Gastrocnemius medialis (tissue), 4 donors: ENCODE measurements at regions not wholly inside any gene's neighbourhood (a gene's known extent, or its start where the extent isn't known, plus 50 kb on each side); places are given as distances from the start of the nearest gene placed in this dataset.

ENCODE experiments used
- POLR2A ChIP-seq, 2 donors: fragments of 450-650 bp; IDR thresholded peaks; one replicate each; pipeline ENCODE4 v1.6.1; 2017; ENCODE audit warnings: antibody characterized with exemption in 2 of 2, mild to moderate bottlenecking in 2 of 2, moderate library complexity in 2 of 2
- TF ChIP-seq, protein P1 (sequence below), 5 experiments: fragments of 450-650 bp in 3 of 5; fragments of 200-600 bp in 2 of 5; sonication (generic) in 2 of 5; IDR thresholded peaks in 4 of 5; conservative IDR thresholded peaks in 1 of 5; 1 replicate in 4 of 5; 2 replicates in 1 of 5; pipeline ENCODE4 v1.5.1; 2016 to 2019; ENCODE audit warnings: antibody characterized with exemption in 5 of 5, mild to moderate bottlenecking in 3 of 5, moderate library complexity in 3 of 5

DNA sequence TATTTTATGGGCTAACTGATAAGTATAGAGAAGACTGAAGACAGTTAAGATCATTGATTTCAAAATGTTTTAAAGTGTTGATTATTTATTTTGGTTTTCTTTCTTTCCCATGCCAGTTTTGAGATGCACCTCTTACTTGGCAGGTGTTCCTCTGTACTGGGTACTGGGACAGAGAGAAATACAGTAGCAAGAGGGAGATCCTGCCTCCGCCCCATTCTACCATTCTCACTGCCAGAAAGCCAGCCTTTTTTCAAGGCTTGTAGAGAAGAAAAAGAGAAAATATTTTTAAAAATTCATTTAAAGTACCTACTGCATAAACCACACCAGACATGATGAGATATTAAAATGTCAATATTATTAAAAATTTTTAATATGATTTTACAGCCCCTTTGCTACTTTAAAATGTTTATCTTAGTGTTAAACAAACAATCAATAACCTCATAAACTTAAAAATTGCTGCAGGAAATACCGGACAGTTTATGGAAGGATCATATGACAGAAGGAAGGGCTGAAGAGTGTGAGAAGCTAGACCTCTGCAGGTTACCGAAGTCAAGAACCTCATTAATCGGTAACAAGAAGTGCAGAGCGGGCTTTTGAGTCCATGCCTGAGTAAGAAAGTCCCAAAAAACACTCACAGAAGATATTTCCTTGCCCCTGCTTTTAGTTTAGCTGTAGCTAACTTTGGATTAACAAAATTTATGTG lies 117.8 kb upstream of the ESR1 start:
- TF ChIP-seq, protein P1, sequence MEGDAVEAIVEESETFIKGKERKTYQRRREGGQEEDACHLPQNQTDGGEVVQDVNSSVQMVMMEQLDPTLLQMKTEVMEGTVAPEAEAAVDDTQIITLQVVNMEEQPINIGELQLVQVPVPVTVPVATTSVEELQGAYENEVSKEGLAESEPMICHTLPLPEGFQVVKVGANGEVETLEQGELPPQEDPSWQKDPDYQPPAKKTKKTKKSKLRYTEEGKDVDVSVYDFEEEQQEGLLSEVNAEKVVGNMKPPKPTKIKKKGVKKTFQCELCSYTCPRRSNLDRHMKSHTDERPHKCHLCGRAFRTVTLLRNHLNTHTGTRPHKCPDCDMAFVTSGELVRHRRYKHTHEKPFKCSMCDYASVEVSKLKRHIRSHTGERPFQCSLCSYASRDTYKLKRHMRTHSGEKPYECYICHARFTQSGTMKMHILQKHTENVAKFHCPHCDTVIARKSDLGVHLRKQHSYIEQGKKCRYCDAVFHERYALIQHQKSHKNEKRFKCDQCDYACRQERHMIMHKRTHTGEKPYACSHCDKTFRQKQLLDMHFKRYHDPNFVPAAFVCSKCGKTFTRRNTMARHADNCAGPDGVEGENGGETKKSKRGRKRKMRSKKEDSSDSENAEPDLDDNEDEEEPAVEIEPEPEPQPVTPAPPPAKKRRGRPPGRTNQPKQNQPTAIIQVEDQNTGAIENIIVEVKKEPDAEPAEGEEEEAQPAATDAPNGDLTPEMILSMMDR (IDR thresholded peaks at IDR 0.05 in 4 of 5, conservative IDR thresholded peaks at IDR 0.05 in 1 of 5): no peak
- no peak for TF ChIP-seq POLR2A (IDR thresholded peaks at IDR 0.05)
